ENCODE measurements at regions not wholly inside any gene's neighbourhood (a gene's known extent, or its start where the extent isn't known, plus 50 kb on each side); places are given as distances from the start of the nearest gene placed in this dataset.

GRCh38 chr3:161691677-161692076 lies 195.1 kb downstream of the OTOL1 start:
- TF ChIP-seq, protein P1, sequence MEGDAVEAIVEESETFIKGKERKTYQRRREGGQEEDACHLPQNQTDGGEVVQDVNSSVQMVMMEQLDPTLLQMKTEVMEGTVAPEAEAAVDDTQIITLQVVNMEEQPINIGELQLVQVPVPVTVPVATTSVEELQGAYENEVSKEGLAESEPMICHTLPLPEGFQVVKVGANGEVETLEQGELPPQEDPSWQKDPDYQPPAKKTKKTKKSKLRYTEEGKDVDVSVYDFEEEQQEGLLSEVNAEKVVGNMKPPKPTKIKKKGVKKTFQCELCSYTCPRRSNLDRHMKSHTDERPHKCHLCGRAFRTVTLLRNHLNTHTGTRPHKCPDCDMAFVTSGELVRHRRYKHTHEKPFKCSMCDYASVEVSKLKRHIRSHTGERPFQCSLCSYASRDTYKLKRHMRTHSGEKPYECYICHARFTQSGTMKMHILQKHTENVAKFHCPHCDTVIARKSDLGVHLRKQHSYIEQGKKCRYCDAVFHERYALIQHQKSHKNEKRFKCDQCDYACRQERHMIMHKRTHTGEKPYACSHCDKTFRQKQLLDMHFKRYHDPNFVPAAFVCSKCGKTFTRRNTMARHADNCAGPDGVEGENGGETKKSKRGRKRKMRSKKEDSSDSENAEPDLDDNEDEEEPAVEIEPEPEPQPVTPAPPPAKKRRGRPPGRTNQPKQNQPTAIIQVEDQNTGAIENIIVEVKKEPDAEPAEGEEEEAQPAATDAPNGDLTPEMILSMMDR (IDR thresholded peaks at IDR 0.05; ENCODE audit: insufficient read depth, low read depth, low read length) = no peak
- TF ChIP-seq EZH2 (IDR thresholded peaks at IDR 0.05; ENCODE audit: insufficient read depth, low read length) = no peak
